GM23338 (cell line): ENCODE measurements at regions not wholly inside any gene's neighbourhood (a gene's known extent, or its start where the extent isn't known, plus 50 kb on each side); places are given as distances from the start of the nearest gene placed in this dataset.

Experiments used
- ATAC-seq: fragments of 200-7000 bp; cut with Tn5 transposase; 3 replicates; pipeline ENCODE4 v1.9.1; 2020
- DNase-seq: peaks from one replicate; pipeline ENCODE4 v3.0.0-alpha.2; 2015; ENCODE audit warnings: low spot score
- H2AFZ ChIP-seq: fragments of 200-600 bp; sonication (generic); 2 replicates; pipeline ENCODE4 v1.8.0; 2016; ENCODE audit warnings: antibody characterized with exemption, mild to moderate bottlenecking, moderate library complexity
- H3F3A ChIP-seq: fragments of 200-600 bp; sonication (generic); replicated peaks from 2 replicates; pipeline ENCODE4 v1.8.0; 2017; ENCODE audit warnings: antibody characterized with exemption, mixed run types, low read depth
- H3K27ac ChIP-seq: fragments of 200-600 bp; sonication (generic); 2 replicates; pipeline ENCODE4 v1.6.1; 2016; ENCODE audit warnings: low read depth
- H3K27me3 ChIP-seq: fragments of 200-600 bp; sonication (generic); 2 replicates; pipeline ENCODE4 v1.8.0; 2016; ENCODE audit warnings: mild to moderate bottlenecking, mixed run types, moderate library complexity; ENCODE audit not compliant: insufficient read depth
- H3K36me3 ChIP-seq: fragments of 200-600 bp; sonication (generic); 2 replicates; pipeline ENCODE4 v1.8.0; 2016; ENCODE audit warnings: mild to moderate bottlenecking; ENCODE audit not compliant: insufficient read depth
- H3K4me1 ChIP-seq: fragments of 200-600 bp; sonication (generic); 2 replicates; pipeline ENCODE4 v1.8.0; 2016; ENCODE audit warnings: mild to moderate bottlenecking, moderate library complexity; ENCODE audit not compliant: insufficient read depth
- H3K4me2 ChIP-seq: fragments of 200-600 bp; sonication (generic); 2 replicates; pipeline ENCODE4 v1.7.1; 2017; ENCODE audit warnings: mixed run types
- H3K4me3 ChIP-seq: fragments of 200-600 bp; sonication (generic); 2 replicates; pipeline ENCODE4 v1.6.1; 2016; ENCODE audit warnings: mixed run types
- H3K79me2 ChIP-seq: fragments of 200-600 bp; sonication (generic); replicated peaks from 2 replicates; pipeline ENCODE4 v1.8.0; 2017; ENCODE audit warnings: mild to moderate bottlenecking; ENCODE audit not compliant: insufficient read depth
- H3K9me2 ChIP-seq: fragments of 200-600 bp; sonication (generic); 2 replicates; pipeline ENCODE4 v1.8.0; 2017; ENCODE audit not compliant: insufficient read depth
- H4K20me1 ChIP-seq: fragments of 200-600 bp; sonication (generic); replicated peaks from 2 replicates; pipeline ENCODE4 v1.8.0; 2017; ENCODE audit warnings: mild to moderate bottlenecking; ENCODE audit not compliant: insufficient read depth
- H3K27ac Mint-ChIP-seq: 2 replicates; pipeline ENCODE4 v1.8.0; 2020; ENCODE audit warnings: inconsistent platforms, mild to moderate bottlenecking, moderate library complexity, mixed read lengths
- H3K27me3 Mint-ChIP-seq: 3 replicates; pipeline ENCODE4 v1.8.0; 2022; ENCODE audit warnings: low read depth, mild to moderate bottlenecking, moderate library complexity, mixed read lengths, inconsistent platforms; ENCODE audit not compliant: insufficient read depth, poor library complexity
- H3K36me3 Mint-ChIP-seq: 3 replicates; pipeline ENCODE4 v1.8.0; 2021; ENCODE audit warnings: low read depth, mild to moderate bottlenecking, inconsistent platforms, moderate library complexity, mixed read lengths
- H3K4me1 Mint-ChIP-seq: 3 replicates; pipeline ENCODE4 v1.8.0; 2020; ENCODE audit warnings: mild to moderate bottlenecking, inconsistent platforms, mixed read lengths
- H3K4me3 Mint-ChIP-seq: 3 replicates; pipeline ENCODE4 v1.8.0; 2021; ENCODE audit warnings: moderate library complexity, mild to moderate bottlenecking, inconsistent platforms, mixed read lengths
- H3K9me3 Mint-ChIP-seq: 3 replicates; pipeline ENCODE4 v1.8.0; 2020; ENCODE audit warnings: moderate library complexity, mild to moderate bottlenecking, inconsistent platforms, mixed read lengths
- CREB1 ChIP-seq: fragments of 250-450 bp; sonication (Bioruptor Pico); IDR thresholded peaks from 2 replicates; pipeline ENCODE4 v1.5.0; 2020; ENCODE audit warnings: low read depth, mild to moderate bottlenecking, moderate library complexity
- CTCF ChIP-seq, 2 experiments: fragments of 200-600 bp in 1 of 2; sonication (generic) in 1 of 2; conservative IDR thresholded peaks; 2 replicates each; pipeline versions ENCODE4 v1.5.1 to v1.6.1; 2016 to 2017; ENCODE audit warnings: antibody characterized with exemption in 2 of 2, low read depth in 2 of 2, mild to moderate bottlenecking in 2 of 2, moderate library complexity in 1 of 2
- ETS1 ChIP-seq: IDR thresholded peaks from 2 replicates; pipeline ENCODE4 v1.6.1; 2016; ENCODE audit warnings: antibody characterized with exemption
- EZH2phosphoT487 ChIP-seq: fragments of 200-600 bp; sonication (generic); IDR thresholded peaks from one replicate; pipeline ENCODE4 v1.8.1; 2018; ENCODE audit warnings: antibody characterized with exemption; ENCODE audit not compliant: unreplicated experiment
- STAT1 ChIP-seq: IDR thresholded peaks from one replicate; pipeline ENCODE4 v1.6.1; 2016; ENCODE audit warnings: antibody characterized with exemption; ENCODE audit not compliant: unreplicated experiment
- ZNF114 ChIP-seq: fragments of 250-450 bp; sonication (Bioruptor Pico); IDR thresholded peaks from 2 replicates; pipeline ENCODE4 v1.5.0; 2020; ENCODE audit warnings: mild to moderate bottlenecking, moderate library complexity
- ZNF331 ChIP-seq: fragments of 250-450 bp; sonication (Bioruptor Pico); IDR thresholded peaks from 2 replicates; pipeline ENCODE4 v1.5.0; 2020; ENCODE audit warnings: low read depth, mild to moderate bottlenecking, moderate library complexity
- TF ChIP-seq, protein P1 (sequence below): fragments of 250-450 bp; sonication (Bioruptor Pico); IDR thresholded peaks from 2 replicates; pipeline ENCODE4 v1.5.0; 2020; ENCODE audit warnings: mild to moderate bottlenecking, moderate library complexity

DNA sequence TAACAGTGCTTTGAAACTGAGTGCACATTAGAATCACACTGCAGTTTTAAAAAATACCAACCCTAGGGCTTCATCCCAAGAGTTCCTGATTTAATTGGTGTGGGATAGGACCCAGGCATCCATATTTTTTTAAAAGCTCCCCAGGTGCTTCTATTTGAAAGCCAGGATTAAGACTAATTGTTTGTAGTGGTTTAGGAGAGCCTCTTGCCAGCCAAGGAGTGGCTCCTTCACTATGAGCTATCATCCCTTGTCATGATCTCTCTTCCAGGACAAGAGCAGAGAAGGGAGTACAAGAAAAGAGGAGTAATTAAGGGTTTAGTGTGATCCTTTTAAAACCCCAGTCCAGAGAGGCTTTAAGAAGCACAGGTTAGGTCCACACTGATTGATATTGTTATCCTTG is 178.0 kb downstream of the CAND1 start:
- DNase-seq (no peak), ATAC-seq (no peak)
- H3K9me3 Mint-ChIP-seq: peaks cover 22% of the 10 kb centered on the region
- Histone ChIP-seq H3K4me1 (no peaks in the 10 kb centered on the region), H3K4me2 (no peak overlapping the region), H3K27ac (no peak overlapping the region), H3K4me3 (no peak overlapping the region), H3K36me3 (no peaks in the 10 kb centered on the region), H2AFZ (peak overlapping the region; percentile 47; the same call in 1 of the 2 replicates), H4K20me1 (no peaks in the 10 kb centered on the region), H3K79me2 (no peaks in the 10 kb centered on the region), H3K9me2 (no peaks in the 10 kb centered on the region; the same call in 1 of the 2 replicates), H3F3A (no peaks in the 10 kb centered on the region), H3K27me3 (no peaks in the 10 kb centered on the region)
- H3K4me1 Mint-ChIP-seq: peaks cover 12% of the 10 kb centered on the region; the same call in 2 of the 3 replicates
- H3K4me3 Mint-ChIP-seq: no peak overlapping the region
- peaks cover 12% of the 10 kb centered on the region for H3K36me3 Mint-ChIP-seq
- H3K27me3 Mint-ChIP-seq: peaks cover 2% of the 10 kb centered on the region
- TF ChIP-seq CTCF (conservative IDR thresholded peaks at IDR 0.05; ENCODE audit: low read depth in 2 of 2): no peak
- no peak for TF ChIP-seq STAT1
- no peak for TF ChIP-seq ZNF331 (CRISPR knock-in tag)
- TF ChIP-seq EZH2phosphoT487: no peak
- no peak overlapping the region for H3K27ac Mint-ChIP-seq

- Histone ChIP-seq H3K27ac (no peak overlapping the region), H3K4me3 (no peak overlapping the region), H2AFZ (no peak overlapping the region), H3K4me1 (no peaks in the 10 kb centered on the region), H3K9me2 (no peaks in the 10 kb centered on the region; the same call in 1 of the 2 replicates), H3F3A (no peaks in the 10 kb centered on the region), H3K4me2 (no peak overlapping the region), H4K20me1 (no peaks in the 10 kb centered on the region), H3K79me2 (no peaks in the 10 kb centered on the region), H3K36me3 (no peaks in the 10 kb centered on the region), H3K27me3 (no peaks in the 10 kb centered on the region)
- peaks cover 5% of the 10 kb centered on the region for H3K27me3 Mint-ChIP-seq
- DNase-seq (no peak), ATAC-seq (no peak)
- H3K4me1 Mint-ChIP-seq: no peaks in the 10 kb centered on the region
- H3K9me3 Mint-ChIP-seq: peaks cover 17% of the 10 kb centered on the region
- H3K36me3 Mint-ChIP-seq: peaks cover 12% of the 10 kb centered on the region
- H3K4me3 Mint-ChIP-seq: no peak overlapping the region
- no peak overlapping the region for H3K27ac Mint-ChIP-seq
- TF ChIP-seq CREB1 (CRISPR knock-in tag) (no peak), ZNF114 (CRISPR knock-in tag) (no peak), ETS1 (no peak), CTCF (conservative IDR thresholded peaks at IDR 0.05; ENCODE audit: low read depth in 2 of 2) (no peak)
- TF ChIP-seq, protein P1, sequence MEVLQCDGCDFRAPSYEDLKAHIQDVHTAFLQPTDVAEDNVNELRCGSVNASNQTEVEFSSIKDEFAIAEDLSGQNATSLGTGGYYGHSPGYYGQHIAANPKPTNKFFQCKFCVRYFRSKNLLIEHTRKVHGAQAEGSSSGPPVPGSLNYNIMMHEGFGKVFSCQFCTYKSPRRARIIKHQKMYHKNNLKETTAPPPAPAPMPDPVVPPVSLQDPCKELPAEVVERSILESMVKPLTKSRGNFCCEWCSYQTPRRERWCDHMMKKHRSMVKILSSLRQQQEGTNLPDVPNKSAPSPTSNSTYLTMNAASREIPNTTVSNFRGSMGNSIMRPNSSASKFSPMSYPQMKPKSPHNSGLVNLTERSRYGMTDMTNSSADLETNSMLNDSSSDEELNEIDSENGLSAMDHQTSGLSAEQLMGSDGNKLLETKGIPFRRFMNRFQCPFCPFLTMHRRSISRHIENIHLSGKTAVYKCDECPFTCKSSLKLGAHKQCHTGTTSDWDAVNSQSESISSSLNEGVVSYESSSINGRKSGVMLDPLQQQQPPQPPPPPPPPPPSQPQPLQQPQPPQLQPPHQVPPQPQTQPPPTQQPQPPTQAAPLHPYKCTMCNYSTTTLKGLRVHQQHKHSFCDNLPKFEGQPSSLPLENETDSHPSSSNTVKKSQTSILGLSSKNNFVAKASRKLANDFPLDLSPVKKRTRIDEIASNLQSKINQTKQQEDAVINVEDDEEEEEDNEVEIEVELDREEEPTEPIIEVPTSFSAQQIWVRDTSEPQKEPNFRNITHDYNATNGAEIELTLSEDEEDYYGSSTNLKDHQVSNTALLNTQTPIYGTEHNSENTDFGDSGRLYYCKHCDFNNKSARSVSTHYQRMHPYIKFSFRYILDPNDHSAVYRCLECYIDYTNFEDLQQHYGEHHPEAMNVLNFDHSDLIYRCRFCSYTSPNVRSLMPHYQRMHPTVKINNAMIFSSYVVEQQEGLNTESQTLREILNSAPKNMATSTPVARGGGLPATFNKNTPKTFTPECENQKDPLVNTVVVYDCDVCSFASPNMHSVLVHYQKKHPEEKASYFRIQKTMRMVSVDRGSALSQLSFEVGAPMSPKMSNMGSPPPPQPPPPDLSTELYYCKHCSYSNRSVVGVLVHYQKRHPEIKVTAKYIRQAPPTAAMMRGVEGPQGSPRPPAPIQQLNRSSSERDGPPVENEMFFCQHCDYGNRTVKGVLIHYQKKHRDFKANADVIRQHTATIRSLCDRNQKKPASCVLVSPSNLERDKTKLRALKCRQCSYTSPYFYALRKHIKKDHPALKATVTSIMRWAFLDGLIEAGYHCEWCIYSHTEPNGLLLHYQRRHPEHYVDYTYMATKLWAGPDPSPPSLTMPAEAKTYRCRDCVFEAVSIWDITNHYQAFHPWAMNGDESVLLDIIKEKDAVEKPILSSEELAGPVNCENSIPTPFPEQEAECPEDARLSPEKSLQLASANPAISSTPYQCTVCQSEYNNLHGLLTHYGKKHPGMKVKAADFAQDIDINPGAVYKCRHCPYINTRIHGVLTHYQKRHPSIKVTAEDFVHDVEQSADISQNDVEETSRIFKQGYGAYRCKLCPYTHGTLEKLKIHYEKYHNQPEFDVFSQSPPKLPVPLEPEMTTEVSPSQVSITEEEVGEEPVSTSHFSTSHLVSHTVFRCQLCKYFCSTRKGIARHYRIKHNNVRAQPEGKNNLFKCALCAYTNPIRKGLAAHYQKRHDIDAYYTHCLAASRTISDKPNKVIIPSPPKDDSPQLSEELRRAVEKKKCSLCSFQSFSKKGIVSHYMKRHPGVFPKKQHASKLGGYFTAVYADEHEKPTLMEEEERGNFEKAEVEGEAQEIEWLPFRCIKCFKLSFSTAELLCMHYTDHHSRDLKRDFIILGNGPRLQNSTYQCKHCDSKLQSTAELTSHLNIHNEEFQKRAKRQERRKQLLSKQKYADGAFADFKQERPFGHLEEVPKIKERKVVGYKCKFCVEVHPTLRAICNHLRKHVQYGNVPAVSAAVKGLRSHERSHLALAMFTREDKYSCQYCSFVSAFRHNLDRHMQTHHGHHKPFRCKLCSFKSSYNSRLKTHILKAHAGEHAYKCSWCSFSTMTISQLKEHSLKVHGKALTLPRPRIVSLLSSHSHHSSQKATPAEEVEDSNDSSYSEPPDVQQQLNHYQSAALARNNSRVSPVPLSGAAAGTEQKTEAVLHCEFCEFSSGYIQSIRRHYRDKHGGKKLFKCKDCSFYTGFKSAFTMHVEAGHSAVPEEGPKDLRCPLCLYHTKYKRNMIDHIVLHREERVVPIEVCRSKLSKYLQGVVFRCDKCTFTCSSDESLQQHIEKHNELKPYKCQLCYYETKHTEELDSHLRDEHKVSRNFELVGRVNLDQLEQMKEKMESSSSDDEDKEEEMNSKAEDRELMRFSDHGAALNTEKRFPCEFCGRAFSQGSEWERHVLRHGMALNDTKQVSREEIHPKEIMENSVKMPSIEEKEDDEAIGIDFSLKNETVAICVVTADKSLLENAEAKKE (CRISPR knock-in tag): no peak
Measured at GRCh38 chr12:67449591-67450052, 180.5 kb downstream of the CAND1 start.
